Subcutaneous abdominal adipose tissue (tissue), 5 donors: ENCODE measurements at regions not wholly inside any gene's neighbourhood (a gene's known extent, or its start where the extent isn't known, plus 50 kb on each side); places are given as distances from the start of the nearest gene placed in this dataset.
"Not testable (repeated sequence)": the region's sequence is repeated elsewhere in the genome, so short reads cannot be mapped to it uniquely, and the experiment has no call there.

Experiments
- H3K27ac ChIP-seq: one replicate; pipeline ENCODE4 v1.7.0; 2013; ENCODE audit warnings: low read depth, mild to moderate bottlenecking, inconsistent platforms, low read length, moderate library complexity
- H3K27me3 ChIP-seq, 5 donors: one replicate each; pipeline ENCODE4 v1.7.0; 2013; ENCODE audit warnings: low read length in 5 of 5, inconsistent platforms in 1 of 5; ENCODE audit not compliant: control insufficient read depth in 5 of 5, insufficient read depth in 4 of 5
- H3K36me3 ChIP-seq, 5 donors: one replicate each; pipeline ENCODE4 v1.7.0; 2013; ENCODE audit warnings: low read length in 5 of 5; ENCODE audit not compliant: control insufficient read depth in 5 of 5, insufficient read depth in 5 of 5
- H3K4me1 ChIP-seq, 5 donors: one replicate each; pipeline ENCODE4 v1.7.0; 2013; ENCODE audit warnings: low read length in 5 of 5, mild to moderate bottlenecking in 3 of 5, moderate library complexity in 1 of 5; ENCODE audit not compliant: control insufficient read depth in 5 of 5, insufficient read depth in 5 of 5
- H3K4me3 ChIP-seq, 5 donors: one replicate each; pipeline ENCODE4 v1.7.0; 2013; ENCODE audit warnings: low read length in 5 of 5, low read depth in 1 of 5
- H3K9ac ChIP-seq, 5 donors: one replicate each; pipeline ENCODE4 v1.7.0; 2013; ENCODE audit warnings: low read length in 5 of 5, mild to moderate bottlenecking in 4 of 5, moderate library complexity in 3 of 5
- H3K9me3 ChIP-seq, 5 donors: one replicate each; pipeline ENCODE4 v1.7.0; 2013; ENCODE audit warnings: low read length in 5 of 5; ENCODE audit not compliant: control insufficient read depth in 5 of 5
- donor health status: healthy.
- donor health status: healthy.
- donor health status: healthy.
- donor health status: healthy.
- donor health status: healthy.

DNA sequence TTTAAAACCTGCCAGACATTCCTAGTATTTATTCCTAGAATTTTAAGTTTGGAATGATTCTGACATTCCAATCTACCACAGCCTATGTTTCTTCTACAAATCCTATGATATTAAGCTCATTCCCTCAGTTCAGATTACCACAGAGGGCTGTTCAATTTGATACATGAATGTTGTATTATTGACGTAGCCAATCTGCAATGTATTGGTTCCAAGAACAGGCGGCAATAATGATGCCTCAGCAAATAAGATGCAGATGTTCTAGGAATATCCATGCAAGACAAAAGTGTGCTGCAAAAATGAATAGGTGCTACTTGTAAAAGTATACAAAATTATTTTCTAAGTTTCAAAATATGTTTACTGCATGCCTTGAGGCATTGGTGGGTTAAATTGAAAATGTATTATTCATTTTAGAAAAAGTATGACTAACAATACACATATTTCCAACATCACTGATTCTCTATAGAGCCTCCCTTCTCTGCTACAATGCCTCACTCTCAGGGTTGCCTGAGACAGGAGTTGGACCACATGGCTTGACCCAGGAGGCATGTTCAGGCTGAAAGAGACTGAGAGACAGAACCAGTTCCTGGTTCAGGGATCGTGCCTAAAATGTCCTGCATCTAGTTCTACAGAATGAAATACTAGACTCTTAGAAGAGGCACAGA is 94.1 kb upstream of the CREB5 start:
- H3K4me3 ChIP-seq, result no peak overlapping the region
- H3K9me3 ChIP-seq, result no peaks in the 10 kb centered on the region
- H3K36me3 ChIP-seq, result no peaks in the 10 kb centered on the region
- H3K9ac ChIP-seq, result no peak overlapping the region
- no peak overlapping the region for H3K27ac ChIP-seq
- peaks cover 0 to 15% (median 8%) of the 10 kb centered on the region in 5 donors for H3K4me1 ChIP-seq
- H3K27me3 ChIP-seq, result peaks cover 8 to 15% (median 12%) of the 10 kb centered on the region in 5 donors

DNA sequence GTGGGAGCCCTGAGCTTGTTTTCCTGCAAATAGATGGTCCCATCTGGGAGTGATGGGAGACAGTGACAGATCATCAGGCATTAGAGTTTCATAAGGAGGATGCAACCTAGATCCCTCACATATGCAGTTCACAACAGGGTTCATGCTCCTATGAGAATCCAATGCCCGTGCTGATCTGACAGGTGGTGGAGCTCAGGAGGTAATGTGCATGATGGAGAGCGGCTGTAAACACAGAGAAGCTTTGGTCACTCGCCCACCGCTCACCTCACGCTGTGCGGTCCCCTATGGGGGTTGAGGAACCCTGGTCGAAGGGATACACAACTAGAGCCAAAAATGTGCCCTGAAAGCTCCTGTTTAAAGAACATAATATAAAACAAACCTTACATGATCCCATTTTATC is 88.5 kb upstream of the CREB5 start:
- Histone ChIP-seq H3K27ac (no peak overlapping the region), H3K4me3 (no peak overlapping the region), H3K27me3 (no peaks in the 10 kb centered on the region), H3K4me1 (no peaks in the 10 kb centered on the region), H3K9me3 (no peaks in the 10 kb centered on the region), H3K9ac (no peak overlapping the region), H3K36me3 (no peaks in the 10 kb centered on the region)

DNA sequence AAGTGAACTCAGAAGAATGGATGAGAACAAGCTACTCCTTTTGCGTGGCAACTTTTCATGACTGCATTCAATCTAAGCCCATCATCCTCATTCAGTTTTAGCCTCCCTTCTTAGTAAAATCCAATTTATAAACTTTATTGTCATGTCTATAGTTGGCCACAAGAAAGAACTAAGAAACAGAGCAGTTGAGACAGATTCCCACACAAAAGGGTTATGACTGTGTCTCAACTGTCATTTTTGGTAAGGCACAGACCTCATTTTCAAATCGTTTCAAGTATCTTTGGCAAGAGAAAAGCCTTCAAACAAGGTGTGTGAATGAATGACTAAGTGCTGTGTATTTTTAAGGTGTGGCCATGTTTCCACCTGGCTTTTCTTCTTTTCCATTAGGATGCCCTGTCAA is 84.2 kb upstream of the CREB5 start:
- no peak overlapping the region for H3K4me3 ChIP-seq
- no peaks in the 10 kb centered on the region for H3K36me3 ChIP-seq
- peaks cover 0 to 7% (median 4%) of the 10 kb centered on the region in 5 donors for H3K4me1 ChIP-seq
- no peak overlapping the region for H3K27ac ChIP-seq
- no peak overlapping the region for H3K9ac ChIP-seq
- no peaks in the 10 kb centered on the region for H3K27me3 ChIP-seq
- no peaks in the 10 kb centered on the region for H3K9me3 ChIP-seq

DNA sequence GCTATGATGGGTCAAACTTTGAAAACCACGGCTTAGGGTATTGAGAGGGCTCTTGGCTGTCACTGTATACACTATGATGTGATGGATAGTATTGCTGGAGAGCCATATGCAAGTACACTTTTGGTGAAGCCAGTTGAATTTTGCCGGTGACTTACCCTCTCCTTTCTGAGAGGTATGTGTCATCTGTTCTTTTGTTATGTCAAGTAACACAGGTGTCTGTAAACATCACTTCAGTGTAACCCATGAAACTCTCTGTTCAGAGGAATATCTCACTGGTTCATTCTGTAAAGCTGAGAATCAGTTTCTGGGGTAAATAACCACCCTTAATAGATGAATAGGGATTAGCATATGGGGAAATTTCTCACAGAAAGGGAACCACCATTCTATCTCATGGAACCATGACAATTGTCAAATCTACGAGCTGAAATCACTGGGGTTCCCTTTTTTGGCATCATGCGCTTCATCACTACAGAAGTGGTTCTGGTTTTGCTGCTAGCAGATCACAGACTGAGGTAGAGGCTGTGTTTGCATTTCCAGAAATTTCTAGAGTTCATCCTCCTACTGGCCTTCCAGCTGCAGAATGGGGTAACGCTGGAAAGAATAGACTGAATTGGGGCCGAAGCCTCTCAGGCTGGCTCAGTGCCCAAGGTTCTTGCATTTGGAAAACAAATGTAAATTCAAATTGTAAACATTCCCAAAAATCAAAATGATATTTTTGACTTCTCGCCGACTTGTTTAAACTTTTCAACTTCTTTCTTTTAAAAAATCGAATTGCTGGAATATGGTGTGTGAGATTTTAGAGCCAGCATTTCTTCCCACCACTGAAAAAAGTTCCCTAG is 83.3 kb upstream of the CREB5 start:
- Histone ChIP-seq H3K9me3 (no peaks in the 10 kb centered on the region), H3K36me3 (no peaks in the 10 kb centered on the region), H3K4me1 (peaks cover 0 to 7% (median 4%) of the 10 kb centered on the region in 5 donors), H3K4me3 (no peak overlapping the region), H3K27ac (no peak overlapping the region), H3K9ac (no peak overlapping the region), H3K27me3 (no peaks in the 10 kb centered on the region)

DNA sequence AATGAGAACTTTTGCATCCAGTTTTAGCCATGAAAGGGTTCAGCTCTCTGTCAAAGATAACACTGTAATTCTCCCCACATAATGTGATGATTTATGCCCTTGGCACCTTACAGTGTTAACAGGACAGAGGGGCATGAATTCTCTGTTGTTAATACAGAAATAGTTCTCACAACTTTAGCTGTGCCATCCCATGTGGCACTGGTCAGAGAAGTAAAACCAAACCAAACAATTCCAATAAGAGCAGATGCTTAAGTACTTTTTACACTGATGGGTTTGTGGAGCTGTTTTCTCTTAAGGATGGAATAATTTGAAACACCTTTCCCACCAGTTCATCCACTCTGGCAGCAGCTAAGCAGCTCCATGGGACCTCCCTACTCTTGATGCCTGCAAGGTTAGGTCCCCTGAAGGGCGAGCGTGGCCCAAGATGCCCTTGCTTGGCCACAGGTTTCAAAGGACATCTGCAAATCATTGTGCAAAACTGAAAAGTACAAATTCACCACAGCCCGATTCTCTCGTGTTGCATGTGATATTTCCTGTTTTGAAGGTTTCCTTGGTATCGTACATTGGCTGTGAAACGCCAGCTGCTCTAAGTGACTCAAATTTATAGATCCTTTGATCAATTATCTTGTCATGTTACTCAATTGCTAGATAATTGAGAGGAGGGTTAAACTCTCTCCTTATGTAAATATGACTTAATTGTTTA is 82.5 kb upstream of the CREB5 start:
- Histone ChIP-seq H3K27ac (no peak overlapping the region), H3K9me3 (no peaks in the 10 kb centered on the region), H3K4me1 (peaks cover 0 to 7% (median 4%) of the 10 kb centered on the region in 5 donors), H3K36me3 (no peaks in the 10 kb centered on the region), H3K4me3 (peak overlapping the region in 3 of 5 donors; percentile 5 to 19 (median 7)), H3K27me3 (no peaks in the 10 kb centered on the region), H3K9ac (no peak overlapping the region)

DNA sequence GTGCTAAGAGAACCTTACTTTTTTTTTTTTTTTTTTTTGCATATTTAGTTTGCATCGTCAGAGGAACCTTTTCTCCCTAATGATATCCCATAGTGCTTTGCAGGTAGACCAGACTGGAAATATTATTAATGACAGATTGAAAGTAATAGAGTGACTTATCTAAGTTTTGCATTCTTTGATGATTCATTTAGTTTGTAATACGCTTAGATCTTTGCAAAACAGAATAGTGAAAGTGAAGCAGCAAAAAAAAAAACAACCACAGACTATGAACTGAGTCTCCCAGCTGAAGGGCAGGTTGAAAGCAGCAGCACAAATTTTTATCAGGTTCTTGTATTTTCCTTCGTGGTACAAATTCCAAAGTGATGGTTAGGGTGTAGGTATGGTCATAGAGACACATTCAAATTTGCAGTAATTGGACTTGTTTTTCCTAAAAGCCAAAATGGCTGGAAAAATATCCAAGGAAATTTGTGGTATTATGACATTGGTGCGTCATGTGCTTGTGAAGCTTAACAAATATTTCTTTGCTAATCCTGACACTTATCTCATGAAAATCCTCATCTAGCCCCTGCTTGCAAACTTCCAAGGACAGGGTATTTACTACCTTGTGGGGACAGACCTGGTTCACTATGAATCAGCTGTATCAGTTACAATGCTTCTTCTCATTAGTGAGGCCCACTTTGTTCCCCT is 81.8 kb upstream of the CREB5 start:
- Histone ChIP-seq H3K27me3 (no peaks in the 10 kb centered on the region), H3K4me3 (peak overlapping the region in 2 of 5 donors; percentile 7 to 19), H3K9ac (no peak overlapping the region), H3K4me1 (peaks cover 0 to 7% (median 4%) of the 10 kb centered on the region in 5 donors), H3K27ac (no peak overlapping the region), H3K9me3 (no peaks in the 10 kb centered on the region), H3K36me3 (no peaks in the 10 kb centered on the region)

DNA sequence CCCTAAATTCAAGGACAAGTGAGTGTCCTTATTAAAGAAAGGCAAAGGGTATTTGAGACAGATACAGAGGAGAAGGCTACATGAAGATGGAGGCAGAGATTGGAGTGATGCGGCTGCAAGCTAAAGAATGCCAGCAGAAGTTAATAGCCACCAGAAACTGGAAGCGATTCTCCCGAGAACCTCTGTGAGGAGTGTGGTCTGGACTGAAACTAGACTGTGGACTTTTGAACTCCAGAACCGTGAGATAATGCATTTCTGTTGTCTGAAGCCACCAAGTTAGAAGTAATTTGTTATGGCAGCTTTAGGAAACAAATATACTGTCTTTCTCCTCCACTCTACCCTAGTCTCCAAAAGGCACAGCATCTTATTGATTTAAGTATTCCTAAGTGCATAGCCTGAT is 80.3 kb upstream of the CREB5 start:
- no peaks in the 10 kb centered on the region for H3K27me3 ChIP-seq
- no peak overlapping the region for H3K4me3 ChIP-seq
- H3K27ac ChIP-seq, result no peak overlapping the region
- peaks cover 0 to 7% (median 4%) of the 10 kb centered on the region in 5 donors for H3K4me1 ChIP-seq
- no peaks in the 10 kb centered on the region for H3K36me3 ChIP-seq
- no peaks in the 10 kb centered on the region for H3K9me3 ChIP-seq
- no peak overlapping the region for H3K9ac ChIP-seq

DNA sequence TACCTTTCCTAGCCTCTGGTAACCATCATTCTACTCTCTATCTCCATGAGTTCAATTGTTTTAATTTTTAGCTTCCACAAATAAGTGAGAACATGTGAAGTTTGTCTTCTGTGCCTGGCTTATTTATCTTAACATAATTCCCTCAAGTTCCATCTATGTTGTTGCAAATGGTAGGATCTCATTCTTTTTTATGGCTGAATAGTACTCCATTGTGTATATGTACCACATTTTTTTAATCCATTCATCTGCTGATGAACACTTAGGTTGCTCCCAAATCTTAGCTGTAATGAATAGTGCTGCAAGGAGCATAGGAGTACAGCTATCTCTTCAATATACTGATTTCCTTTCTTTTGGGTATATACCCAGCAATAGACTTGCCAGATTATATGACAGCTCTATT is 78.8 kb upstream of the CREB5 start:
- H3K27ac ChIP-seq, H3K9ac ChIP-seq, H3K36me3 ChIP-seq, H3K4me1 ChIP-seq, H3K4me3 ChIP-seq, H3K27me3 ChIP-seq, H3K9me3 ChIP-seq: not testable (repeated sequence)

DNA sequence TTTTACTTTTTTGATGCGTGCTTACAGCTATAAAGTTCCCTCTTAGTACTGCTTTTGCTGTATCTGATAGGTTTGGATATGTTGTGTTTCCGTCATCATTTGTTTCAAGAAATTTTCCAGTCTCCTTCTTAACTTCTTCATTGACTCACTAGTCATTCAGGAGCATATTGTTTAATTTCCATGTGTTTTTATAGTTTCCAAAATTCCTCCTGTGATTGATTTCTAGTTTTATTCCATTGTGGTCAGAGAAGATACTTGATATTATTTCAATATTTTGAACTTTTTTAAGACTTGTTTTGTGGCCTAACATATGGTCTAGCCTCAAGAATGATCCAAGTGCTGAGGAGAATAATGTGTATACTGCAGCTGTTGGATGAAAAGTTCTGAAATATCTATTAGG is 75.5 kb upstream of the CREB5 start:
- Histone ChIP-seq H3K36me3 (no peaks in the 10 kb centered on the region), H3K4me1 (no peaks in the 10 kb centered on the region), H3K27me3 (no peaks in the 10 kb centered on the region), H3K4me3 (no peak overlapping the region), H3K27ac (no peak overlapping the region), H3K9ac (no peak overlapping the region), H3K9me3 (no peaks in the 10 kb centered on the region)
